B cell (primary cell): ENCODE measurements at regions not wholly inside any gene's neighbourhood (a gene's known extent, or its start where the extent isn't known, plus 50 kb on each side); places are given as distances from the start of the nearest gene placed in this dataset.

Source experiments
- ATAC-seq: fragments of 200-7000 bp; cut with Tn5 transposase; one replicate; pipeline ENCODE4 v1.10.0; 2021; ENCODE audit warnings: low read depth, mild to moderate bottlenecking, moderate number of reproducible peaks, moderate library complexity
- CTCF ChIA-PET: fragments of 350-600 bp; sonication (Branson Sonifier 250); formaldehyde crosslinking; loops from one replicate; lab custom pipeline; 2021; ENCODE audit warnings: antibody characterized with exemption, inconsistent platforms; lab: Charles Lee
- POLR2A ChIA-PET: fragments of 350-600 bp; sonication (Branson Sonifier 250); formaldehyde crosslinking; loops from one replicate; lab custom pipeline; 2021; ENCODE audit warnings: antibody characterized with exemption; lab: Charles Lee
- DNase-seq: peaks from one replicate; pipeline ENCODE4 v3.0.0; 2013
- H2AFZ ChIP-seq: 2 replicates; pipeline ENCODE4 v1.6.1; 2012; ENCODE audit warnings: mild to moderate bottlenecking, low read depth, low read length; ENCODE audit not compliant: insufficient read depth, poor library complexity, severe bottlenecking
- H3K27ac ChIP-seq, 2 donors: 1 replicate in 1 of 2; 2 replicates in 1 of 2; pipeline ENCODE4 v1.5.1; 2012 to 2013; ENCODE audit warnings: low read length in 2 of 2, mild to moderate bottlenecking in 2 of 2, moderate library complexity in 1 of 2
- H3K27me3 ChIP-seq, 4 experiments: fragments of 200-600 bp in 1 of 4; sonication (generic) in 1 of 4; replicated peaks in 1 of 4; 1 replicate in 2 of 4; 2 replicates in 2 of 4; pipeline versions ENCODE4 v1.6.1 to v1.7.0; 2013 to 2016; ENCODE audit warnings: low read length in 3 of 4, mild to moderate bottlenecking in 2 of 4, mixed read lengths in 1 of 4, moderate library complexity in 1 of 4; ENCODE audit not compliant: insufficient read depth in 4 of 4, control insufficient read depth in 3 of 4; ENCODE audit errors: control extremely low read depth in 1 of 4
- H3K36me3 ChIP-seq, 2 experiments: replicated peaks in 1 of 2; 1 replicate in 1 of 2; 2 replicates in 1 of 2; pipeline versions ENCODE4 v1.6.1 to v1.7.1; 2013; ENCODE audit warnings: low read length in 1 of 2; ENCODE audit not compliant: insufficient read depth in 2 of 2, control insufficient read depth in 1 of 2; ENCODE audit errors: control extremely low read depth in 1 of 2, extremely low read depth in 1 of 2
- H3K4me1 ChIP-seq, 2 donors: fragments of 200-600 bp in 1 of 2; sonication (generic) in 1 of 2; 1 replicate in 1 of 2; 2 replicates in 1 of 2; pipeline versions ENCODE4 v1.5.1 to v1.6.1; 2013 to 2017; ENCODE audit warnings: low read length in 2 of 2; ENCODE audit not compliant: control insufficient read depth in 2 of 2, insufficient read depth in 2 of 2
- H3K4me2 ChIP-seq: replicated peaks from 2 replicates; pipeline ENCODE3; 2012; ENCODE audit warnings: mild to moderate bottlenecking, low read depth, low read length; ENCODE audit not compliant: poor library complexity, severe bottlenecking
- H3K4me3 ChIP-seq, 5 experiments: fragments of 200-600 bp in 1 of 5; sonication (generic) in 1 of 5; 1 replicate in 3 of 5; 2 replicates in 2 of 5; pipeline versions ENCODE4 v1.5.1 to v1.7.0; 2011 to 2016; ENCODE audit warnings: low read length in 4 of 5, mild to moderate bottlenecking in 4 of 5, low read depth in 2 of 5, control low read depth in 1 of 5, moderate library complexity in 1 of 5; ENCODE audit not compliant: insufficient read depth in 1 of 5; ENCODE audit errors: control extremely low read depth in 1 of 5, extremely low read depth in 1 of 5
- H3K79me2 ChIP-seq: fragments of 200-600 bp; sonication (generic); one replicate; pipeline ENCODE4 v1.6.0; 2016; ENCODE audit warnings: low read length; ENCODE audit not compliant: control insufficient read depth, insufficient read depth
- H3K9ac ChIP-seq: fragments of 200-600 bp; sonication (generic); 2 replicates; pipeline ENCODE4 v1.6.1; 2017; ENCODE audit warnings: mild to moderate bottlenecking, low read length, moderate library complexity
- H3K9me3 ChIP-seq, 3 donors: one replicate each; pipeline versions ENCODE4 v1.6.1 to v1.7.1; 2013; ENCODE audit warnings: low read length in 2 of 3; ENCODE audit not compliant: control insufficient read depth in 2 of 3, insufficient read depth in 1 of 3; ENCODE audit errors: control extremely low read depth in 1 of 3
- H4K20me1 ChIP-seq: 2 replicates; pipeline ENCODE4 v1.6.0; 2012; ENCODE audit warnings: mild to moderate bottlenecking, low read length; ENCODE audit not compliant: insufficient read depth, control insufficient read depth, poor library complexity, severe bottlenecking
- H3K27ac Mint-ChIP-seq: one replicate; pipeline ENCODE4 v1.8.0; 2021; ENCODE audit warnings: mixed read lengths
- H3K27me3 Mint-ChIP-seq: one replicate; pipeline ENCODE4 v1.8.0; 2021; ENCODE audit warnings: mixed read lengths
- H3K4me1 Mint-ChIP-seq: one replicate; pipeline ENCODE4 v1.8.0; 2021; ENCODE audit warnings: mixed read lengths
- H3K4me3 Mint-ChIP-seq: one replicate; pipeline ENCODE4 v1.8.0; 2021; ENCODE audit warnings: mixed read lengths
- H3K9me3 Mint-ChIP-seq: one replicate; pipeline ENCODE4 v1.8.0; 2022; ENCODE audit warnings: mixed read lengths; ENCODE audit not compliant: insufficient read depth
- EZH2 ChIP-seq: IDR thresholded peaks from 2 replicates; pipeline ENCODE4 v1.6.1; 2012; ENCODE audit warnings: borderline replicate concordance, low read depth, mild to moderate bottlenecking, moderate library complexity, low read length; ENCODE audit not compliant: insufficient read depth, poor library complexity, severe bottlenecking
- WGBS: methylation state at CpG from one replicate; pipeline ENCODE4 v1.1.5; 2013; ENCODE audit warnings: missing lambda C conversion rate; ENCODE audit not compliant: insufficient coverage; 5-methylcytosine and 5-hydroxymethylcytosine counted together
- intact Hi-C: fragments of 100-400 bp; cut with micrococcal nuclease; formaldehyde crosslinking; loops from one replicate; pipeline ENCODE4 v1.10.0; 2022
- TF ChIP-seq, protein P1 (sequence below): fragments of 200-600 bp; IDR thresholded peaks from one replicate; pipeline ENCODE4 v1.8.0; 2022; ENCODE audit warnings: antibody characterized with exemption, mild to moderate bottlenecking

DNA sequence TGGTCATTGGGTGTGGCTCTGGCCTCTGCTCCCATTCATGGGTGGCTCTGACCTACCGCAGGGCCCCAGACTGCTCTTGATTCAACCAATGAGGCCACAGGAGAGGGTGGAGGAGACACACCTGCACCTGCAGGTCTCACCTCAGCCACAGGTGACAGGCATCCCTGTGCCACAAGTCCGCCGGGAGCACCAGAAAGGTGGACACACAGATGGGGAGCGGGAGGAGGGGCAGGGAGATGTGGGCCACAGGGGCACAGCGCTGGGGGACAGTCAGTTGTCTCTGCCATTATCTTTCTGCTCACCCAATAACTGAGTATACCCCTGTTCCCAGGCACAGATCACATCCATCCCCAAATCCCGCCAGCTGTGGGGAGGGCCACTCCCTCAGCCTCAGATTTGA lies 189.1 kb upstream of the SALL3 start:
- intact Hi-C loops: no loop called here
- H3K36me3 ChIP-seq: no peaks in the 10 kb centered on the region
- ChIA-PET POLR2A (no interaction called here), CTCF (no interaction called here)
- no peaks in the 10 kb centered on the region for H3K4me1 Mint-ChIP-seq
- WGBS: 96% methylated on average over 2 of the region's 6 CpGs
- no peak overlapping the region for H3K4me2 ChIP-seq
- no peaks in the 10 kb centered on the region for H3K4me1 ChIP-seq
- no peak overlapping the region for H3K27ac ChIP-seq
- no peak overlapping the region for H3K4me3 Mint-ChIP-seq
- H2AFZ ChIP-seq: no peak overlapping the region
- TF ChIP-seq, protein P1, sequence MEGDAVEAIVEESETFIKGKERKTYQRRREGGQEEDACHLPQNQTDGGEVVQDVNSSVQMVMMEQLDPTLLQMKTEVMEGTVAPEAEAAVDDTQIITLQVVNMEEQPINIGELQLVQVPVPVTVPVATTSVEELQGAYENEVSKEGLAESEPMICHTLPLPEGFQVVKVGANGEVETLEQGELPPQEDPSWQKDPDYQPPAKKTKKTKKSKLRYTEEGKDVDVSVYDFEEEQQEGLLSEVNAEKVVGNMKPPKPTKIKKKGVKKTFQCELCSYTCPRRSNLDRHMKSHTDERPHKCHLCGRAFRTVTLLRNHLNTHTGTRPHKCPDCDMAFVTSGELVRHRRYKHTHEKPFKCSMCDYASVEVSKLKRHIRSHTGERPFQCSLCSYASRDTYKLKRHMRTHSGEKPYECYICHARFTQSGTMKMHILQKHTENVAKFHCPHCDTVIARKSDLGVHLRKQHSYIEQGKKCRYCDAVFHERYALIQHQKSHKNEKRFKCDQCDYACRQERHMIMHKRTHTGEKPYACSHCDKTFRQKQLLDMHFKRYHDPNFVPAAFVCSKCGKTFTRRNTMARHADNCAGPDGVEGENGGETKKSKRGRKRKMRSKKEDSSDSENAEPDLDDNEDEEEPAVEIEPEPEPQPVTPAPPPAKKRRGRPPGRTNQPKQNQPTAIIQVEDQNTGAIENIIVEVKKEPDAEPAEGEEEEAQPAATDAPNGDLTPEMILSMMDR: no peak
- no peak for TF ChIP-seq EZH2
- H3K27ac Mint-ChIP-seq: no peak overlapping the region
- H3K9me3 ChIP-seq: peaks cover 0 to 18% (median 0%) of the 10 kb centered on the region in 3 donors
- no peaks in the 10 kb centered on the region for H3K27me3 Mint-ChIP-seq
- H3K27me3 ChIP-seq: no peaks in the 10 kb centered on the region
- H4K20me1 ChIP-seq: no peaks in the 10 kb centered on the region
- H3K79me2 ChIP-seq: no peaks in the 10 kb centered on the region
- ATAC-seq: no peak
- H3K4me3 ChIP-seq: no peak overlapping the region
- H3K9ac ChIP-seq: no peak overlapping the region
- peaks cover 4% of the 10 kb centered on the region for H3K9me3 Mint-ChIP-seq
- no peak for DNase-seq

DNA sequence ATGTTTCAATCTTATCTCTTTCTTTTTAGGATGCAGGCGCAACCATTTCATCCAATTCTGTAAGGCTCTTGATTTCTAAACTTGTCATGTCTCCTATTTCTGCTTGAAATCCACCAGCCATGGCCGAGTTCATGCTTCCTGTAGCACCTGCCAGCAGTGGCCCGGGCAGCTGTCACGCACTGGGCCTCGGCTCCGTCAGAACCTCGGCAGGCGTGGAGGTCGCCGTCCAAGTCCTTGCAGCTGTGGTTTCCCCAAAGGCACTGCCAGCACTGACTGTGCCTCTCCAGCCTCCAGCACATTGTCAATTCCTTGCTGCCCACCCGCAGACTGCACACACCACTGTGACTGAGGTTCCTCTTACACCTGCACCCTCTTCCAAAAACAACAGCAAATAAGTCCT lies 188.7 kb upstream of the SALL3 start:
- H3K9ac ChIP-seq: no peak overlapping the region
- CTCF ChIA-PET: no interaction called here
- intact Hi-C loops: no loop called here
- no peaks in the 10 kb centered on the region for H4K20me1 ChIP-seq
- H2AFZ ChIP-seq: no peak overlapping the region
- no peak overlapping the region for H3K4me3 Mint-ChIP-seq
- H3K4me2 ChIP-seq: no peak overlapping the region
- 93% methylated on average over 11 of the region's 11 CpGs for WGBS
- no peaks in the 10 kb centered on the region for H3K4me1 ChIP-seq
- TF ChIP-seq, protein P1: no peak
- no peak for DNase-seq
- H3K27ac ChIP-seq: no peak overlapping the region
- no peak overlapping the region for H3K4me3 ChIP-seq
- H3K4me1 Mint-ChIP-seq: no peaks in the 10 kb centered on the region
- no peak overlapping the region for H3K27ac Mint-ChIP-seq
- no peaks in the 10 kb centered on the region for H3K79me2 ChIP-seq
- ATAC-seq: no peak
- H3K27me3 ChIP-seq: no peaks in the 10 kb centered on the region
- H3K36me3 ChIP-seq: no peaks in the 10 kb centered on the region
- POLR2A ChIA-PET: no interaction called here
- H3K9me3 Mint-ChIP-seq: peaks cover 4% of the 10 kb centered on the region
- H3K27me3 Mint-ChIP-seq: no peaks in the 10 kb centered on the region
- peaks cover 0 to 18% (median 0%) of the 10 kb centered on the region in 3 donors for H3K9me3 ChIP-seq
